ENCODE measurements at regions not wholly inside any gene's neighbourhood (a gene's known extent, or its start where the extent isn't known, plus 50 kb on each side); places are given as distances from the start of the nearest gene placed in this dataset.
A peak's percentile ranks its signal among the peaks of the same experiment; 100 is the strongest.

DNA sequence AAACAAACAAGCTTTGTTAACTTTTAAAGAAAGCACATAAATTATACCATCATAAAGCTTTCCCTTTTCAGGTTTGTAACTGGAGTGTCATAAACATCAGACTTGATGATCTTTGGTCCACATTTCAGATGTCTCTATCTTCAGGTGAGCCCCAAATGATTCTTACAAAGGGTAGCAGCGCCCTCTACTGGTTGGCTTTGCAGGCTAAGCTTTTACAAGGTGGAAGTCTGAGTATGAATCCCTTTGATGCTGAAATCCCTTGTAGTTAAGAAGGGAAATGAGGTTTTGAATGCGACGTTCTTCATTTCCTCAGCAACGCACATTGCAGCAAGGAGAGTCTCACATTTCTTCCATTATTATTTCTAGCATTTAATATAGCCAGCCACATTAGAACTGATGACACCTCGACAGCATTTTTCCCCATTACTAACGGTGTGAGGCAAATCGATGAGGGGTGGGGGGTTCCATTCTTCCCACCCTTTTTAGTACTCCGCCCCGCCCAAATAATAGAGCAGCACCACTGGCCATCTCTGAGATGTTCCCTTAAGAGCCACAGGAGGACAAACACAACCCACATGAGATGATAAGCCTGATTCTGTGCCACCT, 126.3 kb upstream of the NT5E start:
- no peaks in the 10 kb centered on the region for H3K27me3 ChIP-seq
- H3K9me3 ChIP-seq, result peaks cover 0 to under 1% (median 0%) of the 10 kb centered on the region in 4 donors
- TF ChIP-seq, protein P1, sequence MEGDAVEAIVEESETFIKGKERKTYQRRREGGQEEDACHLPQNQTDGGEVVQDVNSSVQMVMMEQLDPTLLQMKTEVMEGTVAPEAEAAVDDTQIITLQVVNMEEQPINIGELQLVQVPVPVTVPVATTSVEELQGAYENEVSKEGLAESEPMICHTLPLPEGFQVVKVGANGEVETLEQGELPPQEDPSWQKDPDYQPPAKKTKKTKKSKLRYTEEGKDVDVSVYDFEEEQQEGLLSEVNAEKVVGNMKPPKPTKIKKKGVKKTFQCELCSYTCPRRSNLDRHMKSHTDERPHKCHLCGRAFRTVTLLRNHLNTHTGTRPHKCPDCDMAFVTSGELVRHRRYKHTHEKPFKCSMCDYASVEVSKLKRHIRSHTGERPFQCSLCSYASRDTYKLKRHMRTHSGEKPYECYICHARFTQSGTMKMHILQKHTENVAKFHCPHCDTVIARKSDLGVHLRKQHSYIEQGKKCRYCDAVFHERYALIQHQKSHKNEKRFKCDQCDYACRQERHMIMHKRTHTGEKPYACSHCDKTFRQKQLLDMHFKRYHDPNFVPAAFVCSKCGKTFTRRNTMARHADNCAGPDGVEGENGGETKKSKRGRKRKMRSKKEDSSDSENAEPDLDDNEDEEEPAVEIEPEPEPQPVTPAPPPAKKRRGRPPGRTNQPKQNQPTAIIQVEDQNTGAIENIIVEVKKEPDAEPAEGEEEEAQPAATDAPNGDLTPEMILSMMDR (IDR thresholded peaks at IDR 0.05), result peak; percentile 59 to 80 (median 69)
- no peak for TF ChIP-seq EP300 (IDR thresholded peaks at IDR 0.05)
- H3K36me3 ChIP-seq, result no peaks in the 10 kb centered on the region
- H3K4me1 ChIP-seq, result no peaks in the 10 kb centered on the region
- no peak overlapping the region for H3K4me3 ChIP-seq
- DNase-seq (ENCODE audit: low spot score in 2 of 2), result peak; percentile 79 to 96
- no peak overlapping the region for H3K27ac ChIP-seq
- WGBS, 2 donors, result 33 to 36% methylated on average over 9 of the region's 9 CpGs

DNA sequence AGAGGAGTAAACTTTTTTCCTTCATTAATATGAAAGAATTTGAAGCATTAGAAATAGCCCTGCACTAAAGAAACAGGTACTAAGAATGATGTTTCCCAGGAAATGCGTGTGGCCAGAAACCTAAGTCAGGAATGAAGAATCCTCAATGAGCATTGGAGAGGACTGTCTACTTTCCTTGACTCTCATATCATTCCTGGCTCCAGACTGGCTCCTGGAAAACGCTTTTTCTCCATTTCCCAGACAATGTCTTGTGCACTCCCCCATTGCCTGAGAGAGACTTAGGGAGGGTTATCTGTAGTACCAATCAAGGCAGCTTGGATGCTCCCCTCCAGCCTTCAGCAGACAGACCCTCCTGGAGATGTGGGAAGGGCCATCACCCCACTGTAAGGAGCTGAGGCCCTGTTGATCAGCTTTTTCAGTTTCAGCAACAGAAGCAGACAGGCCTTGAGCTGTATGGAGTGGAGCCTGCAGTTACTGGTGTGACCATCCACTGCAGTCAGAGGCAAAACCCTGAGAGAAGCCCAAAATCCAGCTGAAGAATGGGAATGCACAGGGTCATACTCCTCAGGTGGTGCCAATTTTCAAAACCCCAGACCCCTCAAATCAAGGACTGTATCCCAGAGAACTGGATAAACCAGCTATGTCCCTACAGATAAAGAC, 127.3 kb upstream of the NT5E start:
- Histone ChIP-seq H3K36me3 (no peaks in the 10 kb centered on the region), H3K9me3 (peaks cover 0 to 10% (median under 1%) of the 10 kb centered on the region in 4 donors), H3K27ac (no peak overlapping the region), H3K4me3 (no peak overlapping the region), H3K4me1 (no peaks in the 10 kb centered on the region), H3K27me3 (no peaks in the 10 kb centered on the region)
- 33 to 39% methylated on average over 2 of the region's 2 CpGs for WGBS, 2 donors
- TF ChIP-seq, protein P1 (IDR thresholded peaks at IDR 0.05), result no peak
- TF ChIP-seq POLR2A (IDR thresholded peaks at IDR 0.05), result no peak
- no peak for TF ChIP-seq EP300 (IDR thresholded peaks at IDR 0.05)
- DNase-seq (ENCODE audit: low spot score in 2 of 2), result no peak

DNA sequence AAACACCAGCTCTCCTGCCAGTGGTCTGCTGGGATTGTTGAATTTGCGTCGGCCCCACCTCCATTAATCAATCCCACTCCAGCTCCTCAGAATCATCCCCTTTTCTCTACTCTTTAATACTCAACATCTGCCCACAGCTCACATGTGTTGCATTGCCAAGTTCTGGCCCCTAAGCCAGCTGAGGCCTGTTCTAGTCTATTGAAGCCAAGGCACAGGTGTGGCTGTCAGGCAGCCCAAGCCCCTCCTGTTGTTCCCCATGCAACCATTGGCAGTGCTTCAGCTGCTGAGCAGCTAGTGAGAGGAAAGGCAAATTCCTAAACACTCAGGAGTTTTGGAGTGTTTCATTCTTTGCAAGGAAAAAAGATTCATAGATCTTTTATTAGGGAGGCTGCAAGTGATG, 128.0 kb upstream of the NT5E start:
- WGBS, 2 donors, result 78 to 83% methylated on average over 2 of the region's 2 CpGs
- Histone ChIP-seq H3K27ac (no peak overlapping the region), H3K36me3 (no peaks in the 10 kb centered on the region), H3K4me1 (no peaks in the 10 kb centered on the region), H3K9me3 (peaks cover 0 to 13% (median 1%) of the 10 kb centered on the region in 4 donors), H3K27me3 (no peaks in the 10 kb centered on the region), H3K4me3 (no peak overlapping the region)
- no peak for DNase-seq (ENCODE audit: low spot score in 2 of 2)
- TF ChIP-seq EP300 (IDR thresholded peaks at IDR 0.05) (no peak), POLR2A (IDR thresholded peaks at IDR 0.05) (no peak)
- TF ChIP-seq, protein P1 (IDR thresholded peaks at IDR 0.05), result no peak

DNA sequence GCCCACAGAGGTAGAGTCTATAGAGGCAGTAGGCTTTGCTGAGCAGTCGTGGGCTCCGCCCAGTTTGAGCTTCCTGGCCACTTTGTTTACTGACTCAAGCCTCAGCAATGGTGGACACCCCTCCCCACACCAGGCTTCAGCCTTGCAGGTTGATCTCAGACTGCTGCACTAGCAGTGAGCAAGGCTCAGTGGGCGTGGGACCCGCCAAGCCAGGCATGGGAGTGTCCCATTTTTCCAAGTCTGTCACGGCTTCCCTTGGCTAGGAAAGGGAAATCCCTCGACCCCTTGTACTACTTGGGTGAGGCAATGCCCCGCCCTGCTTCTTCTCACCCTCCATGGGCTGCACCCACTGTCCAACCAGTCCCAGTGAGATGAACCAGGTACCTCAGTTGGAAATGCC, 135.3 kb upstream of the NT5E start:
- no peak for TF ChIP-seq EP300 (IDR thresholded peaks at IDR 0.05)
- TF ChIP-seq, protein P1 (IDR thresholded peaks at IDR 0.05), result no peak
- no peaks in the 10 kb centered on the region for H3K36me3 ChIP-seq
- no peak for DNase-seq (ENCODE audit: low spot score in 2 of 2)
- peaks cover 0 to 31% (median 1%) of the 10 kb centered on the region in 4 donors for H3K9me3 ChIP-seq
- no peak overlapping the region for H3K4me3 ChIP-seq
- no peaks in the 10 kb centered on the region for H3K4me1 ChIP-seq
- H3K27me3 ChIP-seq, result no peaks in the 10 kb centered on the region
- 81 to 83% methylated on average over 7 of the region's 7 CpGs for whole genome bisulfite sequencing, 2 donors
- no peak overlapping the region for H3K27ac ChIP-seq

DNA sequence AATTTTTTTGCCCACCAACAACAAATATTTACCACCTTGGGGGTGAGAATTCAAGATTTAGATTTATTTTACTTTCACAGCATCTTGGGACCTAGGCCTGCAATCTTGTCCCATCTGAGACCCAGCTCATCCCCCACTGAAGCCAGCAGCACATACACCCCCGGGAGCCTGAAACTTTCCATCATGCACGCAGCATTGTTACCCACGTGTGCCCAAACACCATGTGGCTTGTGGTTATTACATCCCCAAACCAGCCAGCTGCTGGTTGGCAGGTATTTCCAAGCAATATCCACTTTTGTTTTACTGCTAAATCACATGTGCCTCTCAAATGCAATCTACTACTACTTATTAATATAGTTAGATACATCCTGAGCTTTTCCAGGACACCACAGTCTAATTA, 149.3 kb upstream of the NT5E start:
- H3K27ac ChIP-seq, result no peak overlapping the region
- no peaks in the 10 kb centered on the region for H3K27me3 ChIP-seq
- no peaks in the 10 kb centered on the region for H3K4me1 ChIP-seq
- DNase-seq (ENCODE audit: low spot score in 2 of 2), result no peak
- no peaks in the 10 kb centered on the region for H3K36me3 ChIP-seq
- H3K9me3 ChIP-seq, result peaks cover 0 to 2% (median 0%) of the 10 kb centered on the region in 4 donors
- WGBS, 2 donors, result 82 to 86% methylated on average over 3 of the region's 3 CpGs
- TF ChIP-seq, protein P1 (IDR thresholded peaks at IDR 0.05), result no peak
- TF ChIP-seq POLR2A (IDR thresholded peaks at IDR 0.05) (no peak), EP300 (IDR thresholded peaks at IDR 0.05) (no peak)
- H3K4me3 ChIP-seq, result no peak overlapping the region
